AG04449 (cell line): ENCODE measurements at regions not wholly inside any gene's neighbourhood (a gene's known extent, or its start where the extent isn't known, plus 50 kb on each side); places are given as distances from the start of the nearest gene placed in this dataset.

Source experiments
- CTCF ChIA-PET: fragments of 350-600 bp; formaldehyde crosslinking; extraction: SDS; loops from one replicate; lab custom pipeline; 2021; ENCODE audit warnings: antibody characterized with exemption; lab: Yijun Ruan, JAX
- POLR2A ChIA-PET: fragments of 400-600, 350-600 bp; formaldehyde crosslinking; extraction: SDS; loops from one replicate; lab custom pipeline; 2020; ENCODE audit warnings: antibody characterized with exemption, inconsistent platforms; lab: Yijun Ruan, JAX
- DNase-seq: peaks from one replicate; pipeline ENCODE4 v3.0.0-alpha.2; 2010; ENCODE audit warnings: low read depth, low spot score
- H3K4me3 ChIP-seq: 2 replicates; pipeline ENCODE4 v1.5.1; 2011; ENCODE audit warnings: low read depth, mild to moderate bottlenecking, control low read depth, low read length
- CTCF ChIP-seq: IDR thresholded peaks from one replicate; pipeline ENCODE4 v1.5.1; 2011; ENCODE audit warnings: mild to moderate bottlenecking, moderate library complexity, low read length, control low read depth, inconsistent platforms; ENCODE audit not compliant: insufficient read depth; ENCODE audit errors: missing control alignments

- TF ChIP-seq CTCF: no peak
- ChIA-PET CTCF (no interaction called here), POLR2A (no interaction called here)
- no peak overlapping the region for H3K4me3 ChIP-seq
- DNase-seq: no peak
Observed at GRCh38 chr15:47349179-47349578, 368.1 kb upstream of the SEMA6D start.

GRCh38 chr15:47351501-47351900, 365.8 kb upstream of the SEMA6D start:
- no peak for TF ChIP-seq CTCF
- POLR2A ChIA-PET: no interaction called here
- no peak for DNase-seq
- H3K4me3 ChIP-seq: no peak overlapping the region
- CTCF ChIA-PET: interaction anchor here (0.9 kb wide), 1 partner anchor 22 kb away, joined by 3 read pairs; no protein-coding TSS in a partner anchor

GRCh38 chr15:47352217-47352616, 365.1 kb upstream of the SEMA6D start:
- CTCF ChIA-PET: interaction anchor here (0.9 kb wide), 1 partner anchor 23 kb away, joined by 3 read pairs; no protein-coding TSS in a partner anchor
- no peak for TF ChIP-seq CTCF
- DNase-seq: no peak

GRCh38 chr15:47355759-47356158, 361.5 kb upstream of the SEMA6D start:
- ChIA-PET POLR2A (no interaction called here), CTCF (interaction anchor here (1.5 kb wide), 1 partner anchor 18 kb away, joined by 3 read pairs; no protein-coding TSS in a partner anchor)
- TF ChIP-seq CTCF: no peak
- no peak overlapping the region for H3K4me3 ChIP-seq
- DNase-seq: no peak

More at GRCh38 chr15:47352217-47352616, 365.1 kb upstream of the SEMA6D start:
- H3K4me3 ChIP-seq: no peak overlapping the region
- POLR2A ChIA-PET: no interaction called here

GRCh38 chr15:47356297-47356696, 361.0 kb upstream of the SEMA6D start:
- H3K4me3 ChIP-seq: no peak overlapping the region
- ChIA-PET POLR2A (no interaction called here), CTCF (interaction anchor here (1.5 kb wide), 1 partner anchor 18 kb away, joined by 3 read pairs; no protein-coding TSS in a partner anchor)
- TF ChIP-seq CTCF: no peak
- DNase-seq: no peak

- no peak for DNase-seq
- CTCF ChIA-PET: interaction anchor here (1.4 kb wide), 1 partner anchor 15 kb away, joined by 5 read pairs; no protein-coding TSS in a partner anchor
- H3K4me3 ChIP-seq: no peak overlapping the region
- TF ChIP-seq CTCF: no peak
- POLR2A ChIA-PET: no interaction called here
Observed at GRCh38 chr15:47358876-47359275, 358.4 kb upstream of the SEMA6D start.
